ENCODE measurements at regions not wholly inside any gene's neighbourhood (a gene's known extent, or its start where the extent isn't known, plus 50 kb on each side); places are given as distances from the start of the nearest gene placed in this dataset.
"Not testable (repeated sequence)": the region's sequence is repeated elsewhere in the genome, so short reads cannot be mapped to it uniquely, and the experiment has no call there.

DNA sequence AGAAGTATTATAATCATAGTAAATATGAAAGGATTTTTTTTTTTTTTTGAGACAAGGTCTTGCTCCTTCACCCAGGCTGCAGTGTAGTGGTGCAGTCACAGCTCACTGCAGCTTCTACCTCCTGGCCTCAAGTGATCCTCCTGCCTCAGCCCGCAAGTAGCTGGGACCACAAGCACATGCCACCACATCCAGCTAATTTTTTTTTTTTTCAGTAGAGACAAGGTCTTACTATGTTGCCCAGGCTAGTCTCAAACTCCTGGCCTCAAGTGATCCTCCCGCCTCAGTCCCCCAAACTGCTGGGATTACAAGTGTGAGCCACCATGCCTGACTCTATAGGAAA lies 86.2 kb upstream of the FOXN2 start:
- TF ChIP-seq, protein P1, sequence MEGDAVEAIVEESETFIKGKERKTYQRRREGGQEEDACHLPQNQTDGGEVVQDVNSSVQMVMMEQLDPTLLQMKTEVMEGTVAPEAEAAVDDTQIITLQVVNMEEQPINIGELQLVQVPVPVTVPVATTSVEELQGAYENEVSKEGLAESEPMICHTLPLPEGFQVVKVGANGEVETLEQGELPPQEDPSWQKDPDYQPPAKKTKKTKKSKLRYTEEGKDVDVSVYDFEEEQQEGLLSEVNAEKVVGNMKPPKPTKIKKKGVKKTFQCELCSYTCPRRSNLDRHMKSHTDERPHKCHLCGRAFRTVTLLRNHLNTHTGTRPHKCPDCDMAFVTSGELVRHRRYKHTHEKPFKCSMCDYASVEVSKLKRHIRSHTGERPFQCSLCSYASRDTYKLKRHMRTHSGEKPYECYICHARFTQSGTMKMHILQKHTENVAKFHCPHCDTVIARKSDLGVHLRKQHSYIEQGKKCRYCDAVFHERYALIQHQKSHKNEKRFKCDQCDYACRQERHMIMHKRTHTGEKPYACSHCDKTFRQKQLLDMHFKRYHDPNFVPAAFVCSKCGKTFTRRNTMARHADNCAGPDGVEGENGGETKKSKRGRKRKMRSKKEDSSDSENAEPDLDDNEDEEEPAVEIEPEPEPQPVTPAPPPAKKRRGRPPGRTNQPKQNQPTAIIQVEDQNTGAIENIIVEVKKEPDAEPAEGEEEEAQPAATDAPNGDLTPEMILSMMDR (IDR thresholded peaks at IDR 0.05; ENCODE audit: low read depth, low read length, missing control alignments): no peak
- DNase-seq (ENCODE audit: extremely low read depth, low read depth): no peak
- H3K4me3 ChIP-seq (replicated peaks; ENCODE audit: low read depth, low read length): no peak overlapping the region

DNA sequence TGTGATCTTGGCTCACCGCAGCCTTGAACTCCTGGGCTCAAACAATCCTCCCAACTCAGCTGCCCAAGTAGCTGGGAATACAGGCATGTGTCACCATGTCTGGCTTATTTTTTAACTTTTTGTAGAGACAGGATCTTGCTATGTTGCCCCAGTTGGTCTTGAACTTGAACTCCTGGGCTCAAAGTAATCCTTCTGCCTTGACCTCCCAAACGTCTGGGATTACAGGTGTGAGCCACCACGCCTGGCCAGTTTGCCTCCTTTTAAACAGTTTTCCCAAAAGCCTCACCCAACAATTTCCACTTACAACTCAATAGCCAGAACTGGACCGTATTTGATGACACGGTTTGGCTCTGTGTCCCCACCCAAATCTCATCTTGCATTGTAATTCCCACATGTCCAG lies 85.4 kb upstream of the FOXN2 start:
- TF ChIP-seq, protein P1 (IDR thresholded peaks at IDR 0.05; ENCODE audit: low read depth, low read length, missing control alignments): no peak
- no peak for DNase-seq (ENCODE audit: extremely low read depth, low read depth)
- no peak overlapping the region for H3K4me3 ChIP-seq (replicated peaks; ENCODE audit: low read depth, low read length)

DNA sequence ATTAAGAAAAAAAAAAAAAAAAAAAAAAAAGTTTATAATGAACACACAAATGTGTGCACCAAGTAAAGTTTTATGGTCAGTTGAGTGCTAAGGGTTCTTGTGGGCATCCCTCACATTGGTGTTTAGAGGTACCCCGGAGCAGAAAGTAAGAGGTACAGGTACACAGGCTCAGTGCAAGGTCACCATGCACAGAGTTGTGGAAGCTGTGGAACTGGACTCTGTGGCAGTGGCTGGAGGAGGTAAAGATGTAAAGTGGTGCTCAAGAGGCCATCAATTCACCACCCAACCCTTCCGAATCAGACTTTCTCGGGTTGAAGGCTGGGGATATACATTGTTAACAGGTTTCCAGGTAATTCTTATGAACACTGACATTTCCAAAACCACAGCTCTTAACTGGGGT lies 83.6 kb upstream of the FOXN2 start:
- no peak for DNase-seq (ENCODE audit: extremely low read depth, low read depth)
- TF ChIP-seq, protein P1 (IDR thresholded peaks at IDR 0.05; ENCODE audit: low read depth, low read length, missing control alignments): no peak

DNA sequence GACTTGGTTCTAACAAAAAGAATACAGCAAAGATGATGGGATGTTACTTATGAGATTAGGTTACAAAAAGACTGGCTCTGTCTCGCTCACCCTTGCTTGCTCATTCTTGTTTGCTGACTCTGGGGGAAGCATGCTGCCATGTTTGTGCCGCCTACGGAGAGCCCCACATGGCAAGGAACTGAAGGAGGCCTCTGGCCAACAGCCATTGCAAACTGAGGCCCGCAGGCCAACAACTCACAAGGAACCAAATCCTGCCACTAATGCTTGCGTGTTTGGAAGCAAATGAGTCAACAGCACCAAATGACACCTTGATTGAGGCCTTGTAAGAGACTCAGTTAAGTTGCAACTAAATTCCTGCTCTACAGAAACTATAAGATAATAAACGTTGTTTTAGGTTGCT lies 82.1 kb upstream of the FOXN2 start:
- no peak overlapping the region for H3K4me3 ChIP-seq (replicated peaks; ENCODE audit: low read depth, low read length)
- TF ChIP-seq, protein P1 (IDR thresholded peaks at IDR 0.05; ENCODE audit: low read depth, low read length, missing control alignments): no peak
- DNase-seq (ENCODE audit: extremely low read depth, low read depth): no peak

More for the DNA sequence above, 83.6 kb upstream of the FOXN2 start:
- H3K4me3 ChIP-seq (replicated peaks; ENCODE audit: low read depth, low read length): no peak overlapping the region

DNA sequence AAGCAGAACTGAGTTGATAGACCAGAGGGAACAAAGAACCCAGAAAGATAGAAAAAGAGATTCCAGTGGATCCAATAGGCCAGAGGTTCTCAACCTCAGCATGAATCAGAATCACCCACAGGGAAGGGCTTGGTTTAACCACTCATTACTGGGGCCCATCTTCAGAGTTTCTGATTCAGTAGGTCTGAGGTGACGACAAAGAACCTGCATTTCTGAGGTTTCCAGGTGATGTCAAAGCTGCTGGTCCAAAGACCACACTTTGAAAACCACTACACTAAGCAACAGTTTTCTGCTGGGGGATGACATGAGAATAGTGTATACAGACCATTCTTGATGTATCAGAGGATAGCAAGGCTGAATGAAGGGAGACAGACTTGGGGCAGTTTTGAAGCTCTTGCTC lies 81.5 kb upstream of the FOXN2 start:
- TF ChIP-seq, protein P1 (IDR thresholded peaks at IDR 0.05; ENCODE audit: low read depth, low read length, missing control alignments): no peak
- no peak for DNase-seq (ENCODE audit: extremely low read depth, low read depth)
- no peak overlapping the region for H3K4me3 ChIP-seq (replicated peaks; ENCODE audit: low read depth, low read length)

DNA sequence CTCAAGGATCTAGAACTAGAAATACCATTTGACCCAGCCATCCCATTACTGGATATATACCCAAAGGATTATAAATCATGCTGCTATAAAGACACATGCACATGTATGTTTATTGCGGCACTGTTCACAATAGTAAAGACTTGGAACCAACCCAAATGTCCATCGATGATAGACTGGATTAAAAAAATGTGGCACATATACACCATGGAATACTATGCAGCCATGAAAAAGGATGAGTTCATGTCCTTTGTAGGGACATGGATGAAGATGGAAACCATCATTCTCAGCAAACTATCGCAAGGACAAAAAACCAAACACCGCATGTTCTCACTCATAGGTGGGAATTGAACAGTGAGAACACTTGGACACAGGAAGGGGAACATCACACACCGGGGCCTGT lies 80.7 kb upstream of the FOXN2 start:
- H3K4me3 ChIP-seq (replicated peaks; ENCODE audit: low read depth, low read length); DNase-seq (ENCODE audit: extremely low read depth, low read depth): not testable (repeated sequence)

DNA sequence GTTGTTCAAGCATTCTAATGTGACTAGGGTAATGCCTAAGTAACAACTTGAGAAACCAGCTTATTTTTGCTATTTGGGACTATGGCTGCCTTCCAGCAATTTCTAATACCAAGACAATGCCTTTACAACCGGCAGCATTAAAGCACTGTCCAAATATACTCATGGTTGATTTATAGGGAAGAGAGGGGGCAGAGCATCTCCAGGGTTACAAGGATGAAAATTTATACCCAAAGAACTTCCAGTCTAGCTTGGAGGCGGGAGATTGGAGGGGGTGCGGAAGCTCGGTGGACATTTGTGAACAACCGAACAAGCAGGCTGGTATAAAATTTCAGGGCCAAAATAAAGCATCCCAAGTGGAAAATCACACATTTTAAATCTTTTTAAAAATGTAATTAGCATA lies 79.4 kb upstream of the FOXN2 start:
- DNase-seq (ENCODE audit: extremely low read depth, low read depth): no peak
- H3K4me3 ChIP-seq (replicated peaks; ENCODE audit: low read depth, low read length): no peak overlapping the region
- TF ChIP-seq, protein P1 (IDR thresholded peaks at IDR 0.05; ENCODE audit: low read depth, low read length, missing control alignments): no peak

All from HFF-Myc (cell line).